A549 (cell line): ENCODE measurements at regions not wholly inside any gene's neighbourhood (a gene's known extent, or its start where the extent isn't known, plus 50 kb on each side); places are given as distances from the start of the nearest gene placed in this dataset.

ENCODE experiments used
- ATAC-seq, 2 experiments: fragments of 200-7000 bp in 1 of 2; fragments of >200 bp in 1 of 2; cut with Nextera tagmentation in 1 of 2; cut with Tn5 transposase in 1 of 2; 3 replicates each; pipeline versions ENCODE4 v1.8.0 to v1.9.1; 2018 to 2020; ENCODE audit warnings: mild to moderate bottlenecking in 1 of 2, moderate library complexity in 1 of 2
- CTCF ChIA-PET: fragments of 300-600 bp; sonication (Branson Sonifier 250); formaldehyde crosslinking; extraction: SDS; loops from one replicate; lab custom pipeline; 2021; ENCODE audit warnings: antibody characterized with exemption, inconsistent platforms; lab: Yijun Ruan, JAX
- POLR2A ChIA-PET: fragments of 350-600 bp; formaldehyde crosslinking; extraction: SDS; loops from one replicate; lab custom pipeline; 2021; ENCODE audit warnings: antibody characterized with exemption, inconsistent platforms; lab: Yijun Ruan, JAX
- DNase-seq, 2 experiments: peaks; one replicate each; pipeline versions ENCODE4 v3.0.0 to v3.0.0-alpha.2; 2011 to 2016; ENCODE audit warnings: low read depth in 1 of 2, low spot score in 1 of 2
- FAIRE-seq: peaks from 2 replicates; lab custom pipeline; 2011; peaks lifted over from hg19 to GRCh38; lab: Jason Lieb, UNC
- H3K27ac ChIP-seq, 2 experiments: fragments of >200 bp; sonication (Bioruptor Twin); formaldehyde crosslinking; 3 replicates each; pipeline ENCODE4 v1.5.1; 2016 to 2017
- H3K4me1 ChIP-seq: fragments of >200 bp; sonication (Bioruptor Twin); formaldehyde crosslinking; 3 replicates; pipeline ENCODE4 v1.6.1; 2016
- H3K4me2 ChIP-seq: fragments of >200 bp; sonication (Bioruptor Twin); formaldehyde crosslinking; 3 replicates; pipeline ENCODE4 v1.6.1; 2016
- H3K4me3 ChIP-seq: fragments of >200 bp; sonication (Bioruptor Twin); formaldehyde crosslinking; 3 replicates; pipeline ENCODE4 v1.5.1; 2016
- H3K9me3 ChIP-seq: fragments of >200 bp; sonication (Bioruptor Twin); formaldehyde crosslinking; 3 replicates; pipeline ENCODE4 v1.6.1; 2016
- CBX2 ChIP-seq: fragments of 200-600 bp; sonication (generic); IDR thresholded peaks from 2 replicates; pipeline ENCODE4 v1.6.1; 2016; ENCODE audit warnings: low read depth, mild to moderate bottlenecking, borderline replicate concordance
- CHD2 ChIP-seq: fragments of 150-350 bp; IDR thresholded peaks from 2 replicates; pipeline ENCODE4 v1.6.1; 2014; ENCODE audit warnings: low read length; ENCODE audit not compliant: partially characterized antibody
- CHD4 ChIP-seq: fragments of 200-600 bp; sonication (generic); IDR thresholded peaks from 2 replicates; pipeline ENCODE4 v1.6.1; 2016; ENCODE audit warnings: antibody characterized with exemption, mild to moderate bottlenecking, borderline replicate concordance
- E2F6 ChIP-seq: IDR thresholded peaks from 2 replicates; pipeline ENCODE4 v1.6.1; 2012; ENCODE audit warnings: low read depth, borderline replicate concordance
- EHMT2 ChIP-seq: fragments of 200-600 bp; sonication (generic); IDR thresholded peaks from 2 replicates; pipeline ENCODE4 v1.6.1; 2016; ENCODE audit warnings: antibody characterized with exemption, low read depth, mild to moderate bottlenecking, moderate library complexity
- FOSL2 ChIP-seq, 2 experiments: fragments of 450-650 bp in 1 of 2; fragments of >200 bp in 1 of 2; sonication (Bioruptor Twin) in 1 of 2; formaldehyde crosslinking; IDR thresholded peaks; 2 replicates each; pipeline versions ENCODE4 v1.5.0 to v1.6.1; 2016 to 2020; ENCODE audit warnings: mild to moderate bottlenecking in 1 of 2, moderate library complexity in 1 of 2
- FOXS1 ChIP-seq: fragments of 250-450 bp; sonication (Bioruptor Pico); IDR thresholded peaks from 2 replicates; pipeline ENCODE4 v1.5.0; 2020; ENCODE audit warnings: mild to moderate bottlenecking, moderate library complexity
- HMGXB4 ChIP-seq: fragments of 250-450 bp; sonication (Bioruptor Pico); IDR thresholded peaks from 2 replicates; pipeline ENCODE4 v1.5.0; 2021; ENCODE audit warnings: mild to moderate bottlenecking, moderate library complexity, borderline replicate concordance
- HOXB13 ChIP-seq: fragments of 250-450 bp; sonication (Bioruptor Pico); IDR thresholded peaks from 2 replicates; pipeline ENCODE4 v1.5.0; 2020; ENCODE audit warnings: low read depth, mild to moderate bottlenecking, moderate library complexity
- JUN ChIP-seq, 2 experiments: fragments of >200 bp; sonication (Bioruptor Twin); formaldehyde crosslinking; IDR thresholded peaks; 2 replicates in 1 of 2; 3 replicates in 1 of 2; pipeline ENCODE4 v1.6.1; 2016 to 2017
- KDM5A ChIP-seq: fragments of 200-600 bp; sonication (generic); IDR thresholded peaks from 2 replicates; pipeline ENCODE4 v1.6.1; 2016; ENCODE audit warnings: antibody characterized with exemption, mild to moderate bottlenecking
- MAX ChIP-seq: IDR thresholded peaks from 2 replicates; pipeline ENCODE4 v1.6.1; 2012
- MAZ ChIP-seq: fragments of 150-350 bp; IDR thresholded peaks from 2 replicates; pipeline ENCODE4 v1.6.1; 2014; ENCODE audit warnings: antibody characterized with exemption, low read depth, low read length, borderline replicate concordance
- POLR2A ChIP-seq: IDR thresholded peaks from 2 replicates; pipeline ENCODE4 v1.6.1; 2012; ENCODE audit warnings: mild to moderate bottlenecking, low read length
- REST ChIP-seq: fragments of 200-600 bp; sonication (generic); IDR thresholded peaks from 2 replicates; pipeline ENCODE4 v1.6.1; 2016; ENCODE audit warnings: antibody characterized with exemption, mild to moderate bottlenecking, moderate library complexity
- USF2 ChIP-seq: fragments of 450-650 bp; IDR thresholded peaks from 2 replicates; pipeline ENCODE4 v1.6.1; 2014; ENCODE audit warnings: antibody characterized with exemption
- ZC3H11A ChIP-seq: fragments of 450-650 bp; IDR thresholded peaks from 2 replicates; pipeline ENCODE4 v1.6.1; 2014; ENCODE audit warnings: antibody characterized with exemption, mild to moderate bottlenecking
- ZFP36 ChIP-seq: fragments of 450-650 bp; IDR thresholded peaks from 2 replicates; pipeline ENCODE4 v1.6.1; 2014; ENCODE audit warnings: borderline replicate concordance; ENCODE audit not compliant: partially characterized antibody
- ZSCAN20 ChIP-seq: fragments of 250-450 bp; sonication (Bioruptor Pico); IDR thresholded peaks from 2 replicates; pipeline ENCODE4 v1.8.0; 2022; ENCODE audit warnings: mild to moderate bottlenecking, moderate library complexity
- WGBS: methylation state at CpG from one replicate; pipeline ENCODE4 v1.1.6; 2017; ENCODE audit errors: missing lambda C conversion rate; 5-methylcytosine and 5-hydroxymethylcytosine counted together

- FAIRE-seq: no peak
- Histone ChIP-seq H3K4me1 (no peaks in the 10 kb centered on the region), H3K4me3 (no peak overlapping the region), H3K9me3 (no peaks in the 10 kb centered on the region), H3K4me2 (no peak overlapping the region), H3K27ac (no peak overlapping the region)
- CTCF ChIA-PET: no interaction called here
- POLR2A ChIA-PET: no interaction called here
- TF ChIP-seq ZFP36: no peak
- no peak for TF ChIP-seq ZSCAN20 (CRISPR knock-in tag)
- TF ChIP-seq JUN (IDR thresholded peaks at IDR 0.05): no peak
- TF ChIP-seq HOXB13 (CRISPR knock-in tag): no peak
- TF ChIP-seq MAX: no peak
- TF ChIP-seq CHD4: no peak
- no peak for TF ChIP-seq POLR2A
- no peak for TF ChIP-seq FOXS1
- TF ChIP-seq ZC3H11A: no peak
- 0% methylated on average over 1 of the region's 1 CpG for WGBS
- no peak for ATAC-seq
- no peak for DNase-seq
Observed at GRCh38 chr10:84994722-84995121, 666.3 kb downstream of the CCSER2 start.

- POLR2A ChIA-PET: no interaction called here
- ATAC-seq: no peak
- no peak for DNase-seq
- H3K9me3 ChIP-seq: no peaks in the 10 kb centered on the region
- no peak for TF ChIP-seq MAZ
- no peak for TF ChIP-seq USF2
- TF ChIP-seq CHD2: no peak
- no peak for TF ChIP-seq EHMT2
- TF ChIP-seq CBX2: no peak
- no peak for TF ChIP-seq E2F6
- no peak for TF ChIP-seq HMGXB4 (CRISPR knock-in tag)
- no peak for TF ChIP-seq FOSL2 (IDR thresholded peaks at IDR 0.05)
- TF ChIP-seq FOSL2 (CRISPR knock-in tag; IDR thresholded peaks at IDR 0.05): no peak
- no peak for TF ChIP-seq KDM5A
- no peak for TF ChIP-seq REST
- WGBS: 13% methylated on average over 3 of the region's 3 CpGs
- no peak overlapping the region for H3K4me3 ChIP-seq
- no peak for FAIRE-seq
- CTCF ChIA-PET: no interaction called here
- H3K4me2 ChIP-seq: no peak overlapping the region
- H3K27ac ChIP-seq: no peak overlapping the region
- no peaks in the 10 kb centered on the region for H3K4me1 ChIP-seq
Observed at GRCh38 chr10:84996580-84996979, 668.2 kb downstream of the CCSER2 start.
